Esophagus squamous epithelium (tissue), 4 donors: ENCODE measurements at regions not wholly inside any gene's neighbourhood (a gene's known extent, or its start where the extent isn't known, plus 50 kb on each side); places are given as distances from the start of the nearest gene placed in this dataset.

Experiments used
- POLR2A ChIP-seq, 4 donors: fragments of 450-650 bp; IDR thresholded peaks; one replicate each; pipeline ENCODE4 v1.6.1; 2017; ENCODE audit warnings: antibody characterized with exemption in 4 of 4, mild to moderate bottlenecking in 4 of 4, moderate library complexity in 3 of 4
- TF ChIP-seq, protein P1 (sequence below), 6 experiments: fragments of 450-650 bp in 4 of 6; fragments of 200-600 bp in 2 of 6; sonication (generic) in 2 of 6; IDR thresholded peaks; one replicate each; pipeline ENCODE4 v1.5.1; 2016 to 2019; ENCODE audit warnings: antibody characterized with exemption in 6 of 6, mild to moderate bottlenecking in 4 of 6, moderate library complexity in 4 of 6

- TF ChIP-seq, protein P1, sequence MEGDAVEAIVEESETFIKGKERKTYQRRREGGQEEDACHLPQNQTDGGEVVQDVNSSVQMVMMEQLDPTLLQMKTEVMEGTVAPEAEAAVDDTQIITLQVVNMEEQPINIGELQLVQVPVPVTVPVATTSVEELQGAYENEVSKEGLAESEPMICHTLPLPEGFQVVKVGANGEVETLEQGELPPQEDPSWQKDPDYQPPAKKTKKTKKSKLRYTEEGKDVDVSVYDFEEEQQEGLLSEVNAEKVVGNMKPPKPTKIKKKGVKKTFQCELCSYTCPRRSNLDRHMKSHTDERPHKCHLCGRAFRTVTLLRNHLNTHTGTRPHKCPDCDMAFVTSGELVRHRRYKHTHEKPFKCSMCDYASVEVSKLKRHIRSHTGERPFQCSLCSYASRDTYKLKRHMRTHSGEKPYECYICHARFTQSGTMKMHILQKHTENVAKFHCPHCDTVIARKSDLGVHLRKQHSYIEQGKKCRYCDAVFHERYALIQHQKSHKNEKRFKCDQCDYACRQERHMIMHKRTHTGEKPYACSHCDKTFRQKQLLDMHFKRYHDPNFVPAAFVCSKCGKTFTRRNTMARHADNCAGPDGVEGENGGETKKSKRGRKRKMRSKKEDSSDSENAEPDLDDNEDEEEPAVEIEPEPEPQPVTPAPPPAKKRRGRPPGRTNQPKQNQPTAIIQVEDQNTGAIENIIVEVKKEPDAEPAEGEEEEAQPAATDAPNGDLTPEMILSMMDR (IDR thresholded peaks at IDR 0.05) = no peak
- TF ChIP-seq POLR2A (IDR thresholded peaks at IDR 0.05) = no peak
These were observed 664.4 kb downstream of the PTPRU start for GRCh38 chr1:29900712-29901111.
